ENCODE measurements at regions not wholly inside any gene's neighbourhood (a gene's known extent, or its start where the extent isn't known, plus 50 kb on each side); places are given as distances from the start of the nearest gene placed in this dataset.

GRCh38 chr12:58576916-58577315 lies 343.4 kb downstream of the LRIG3 start:
- DNase-seq (ENCODE audit: low read depth in 3 of 3): no peak

- no peak for DNase-seq (ENCODE audit: low read depth in 3 of 3)
These were observed 340.2 kb downstream of the LRIG3 start for GRCh38 chr12:58580095-58580494.

DNA sequence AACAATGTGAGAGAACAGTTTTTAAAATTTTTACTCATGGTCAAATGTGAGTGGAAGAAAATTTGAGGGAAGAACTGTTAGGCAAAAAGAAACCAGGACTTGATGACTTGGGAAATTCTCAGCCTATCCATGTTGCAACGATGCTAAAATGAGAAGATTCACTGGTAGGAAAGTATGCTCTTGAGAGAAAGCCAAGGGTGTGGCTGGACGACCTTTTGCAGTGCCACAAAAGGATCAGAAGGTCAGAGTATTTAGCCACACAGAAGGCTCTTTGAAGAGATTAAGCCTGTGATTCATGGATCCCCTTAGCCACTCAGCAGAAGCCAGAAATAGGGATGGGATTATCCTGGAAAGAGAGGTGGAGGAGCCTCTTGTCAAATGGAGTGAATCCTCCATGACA lies 336.8 kb downstream of the LRIG3 start:
- no peak for DNase-seq (ENCODE audit: low read depth in 3 of 3)

DNA sequence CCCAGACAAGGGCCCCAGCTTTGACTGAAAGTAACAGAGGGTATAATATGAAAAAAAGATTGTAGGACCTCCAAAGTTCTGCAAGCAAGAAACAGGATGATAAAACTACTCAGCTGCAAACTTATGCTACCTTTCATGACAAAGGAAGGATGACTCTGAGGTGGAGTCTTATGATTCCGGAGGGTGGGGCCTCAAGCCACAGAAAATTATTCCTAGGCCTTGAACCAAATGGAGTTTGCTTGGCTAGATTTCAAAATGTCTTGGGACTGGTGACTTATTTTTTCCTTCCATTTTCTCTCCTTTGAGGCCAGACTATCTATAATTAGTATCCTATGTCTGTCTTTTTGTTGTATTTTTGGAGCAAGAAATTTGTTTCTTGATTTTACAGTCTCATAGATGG lies 336.4 kb downstream of the LRIG3 start:
- DNase-seq (ENCODE audit: low read depth in 3 of 3): no peak

- DNase-seq (ENCODE audit: low read depth in 3 of 3): no peak
These were observed 335.4 kb downstream of the LRIG3 start for GRCh38 chr12:58584880-58585279.

- no peak for DNase-seq (ENCODE audit: low read depth in 3 of 3)
These were observed 333.5 kb downstream of the LRIG3 start for GRCh38 chr12:58586762-58587161.

DNA sequence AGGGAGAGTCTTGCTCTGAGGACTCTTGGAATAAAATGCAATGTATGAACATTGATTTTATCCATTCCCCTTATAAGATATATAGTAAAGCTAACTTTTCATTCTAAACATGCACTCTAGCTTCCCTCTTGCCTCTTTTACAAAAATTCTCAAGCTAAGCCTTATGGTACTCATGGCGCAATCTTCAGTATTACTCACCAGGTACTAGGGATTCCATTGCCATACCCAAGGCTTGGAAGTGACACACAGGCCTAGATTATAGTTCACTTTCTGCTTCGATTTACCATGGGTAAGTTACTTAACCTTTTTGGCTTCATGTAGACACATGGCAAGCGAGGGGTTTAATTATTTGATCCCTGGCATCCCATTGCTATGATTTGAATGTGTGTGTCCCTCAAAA lies 331.5 kb downstream of the LRIG3 start:
- no peak for DNase-seq (ENCODE audit: low read depth in 3 of 3)

GRCh38 chr12:58592475-58593207 lies 327.7 kb downstream of the LRIG3 start:
- no peak for DNase-seq (ENCODE audit: low read depth in 3 of 3)

GRCh38 chr12:58593557-58594304 lies 326.6 kb downstream of the LRIG3 start:
- DNase-seq (ENCODE audit: low read depth in 3 of 3): no peak

DNA sequence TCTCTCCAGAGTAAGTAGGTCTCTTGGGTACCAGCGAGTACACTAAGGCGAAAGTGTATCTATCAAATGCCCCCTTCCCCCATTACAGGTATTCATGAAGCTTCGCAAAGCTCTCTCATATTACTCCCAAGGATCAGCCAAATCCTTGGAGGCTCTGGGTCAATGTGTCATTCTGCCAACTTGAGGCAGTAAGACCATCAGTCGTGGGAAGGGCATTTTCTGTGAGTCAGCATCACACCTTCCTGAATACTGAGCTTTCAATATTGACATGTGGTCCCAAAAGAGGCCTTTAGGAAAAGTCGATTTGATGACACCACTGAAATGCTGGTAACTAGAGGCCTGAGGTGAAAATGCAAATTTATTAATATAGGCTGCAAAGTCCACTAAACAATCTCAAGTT lies 323.9 kb downstream of the LRIG3 start:
- no peak for DNase-seq (ENCODE audit: low read depth in 3 of 3)

DNA sequence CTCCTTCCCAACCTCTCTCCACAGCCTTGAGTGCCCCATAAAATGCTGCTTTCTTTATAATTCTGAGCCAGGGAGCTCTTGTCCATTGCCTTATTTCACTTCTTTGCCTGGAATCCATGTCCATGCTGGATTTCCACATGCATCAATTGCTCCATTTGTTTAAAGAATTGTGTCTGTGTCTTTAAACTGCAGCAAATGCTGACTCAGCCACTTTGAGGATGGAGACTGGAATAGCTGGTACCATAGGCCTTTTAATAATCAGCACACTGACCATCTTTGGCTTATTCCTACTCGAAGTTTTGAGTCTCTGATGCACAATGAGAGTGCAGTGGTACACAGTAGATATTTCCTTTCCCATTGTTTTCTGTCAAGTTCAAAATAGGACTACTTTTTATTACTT lies 318.8 kb downstream of the LRIG3 start:
- no peak for DNase-seq (ENCODE audit: low read depth in 3 of 3)

DNA sequence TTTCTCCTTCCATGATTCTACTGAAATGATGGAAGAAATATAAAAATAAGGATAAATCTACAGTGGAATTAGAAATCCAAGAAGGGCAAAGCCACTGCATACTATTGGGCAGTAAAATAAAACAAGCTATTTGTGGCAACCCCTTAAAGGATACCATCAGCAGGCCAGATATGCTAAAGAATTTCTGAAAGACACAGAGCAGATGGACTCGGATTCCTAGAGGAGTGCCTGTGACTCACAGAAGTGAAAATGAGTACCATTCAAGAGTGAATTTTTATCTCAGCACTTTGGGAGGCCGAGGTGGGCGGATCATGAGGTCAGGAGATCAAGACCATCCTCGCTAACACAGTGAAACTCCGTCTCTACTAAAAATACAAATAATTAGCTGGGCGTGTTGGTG lies 318.1 kb downstream of the LRIG3 start:
- DNase-seq (ENCODE audit: low read depth in 3 of 3): no peak

DNA sequence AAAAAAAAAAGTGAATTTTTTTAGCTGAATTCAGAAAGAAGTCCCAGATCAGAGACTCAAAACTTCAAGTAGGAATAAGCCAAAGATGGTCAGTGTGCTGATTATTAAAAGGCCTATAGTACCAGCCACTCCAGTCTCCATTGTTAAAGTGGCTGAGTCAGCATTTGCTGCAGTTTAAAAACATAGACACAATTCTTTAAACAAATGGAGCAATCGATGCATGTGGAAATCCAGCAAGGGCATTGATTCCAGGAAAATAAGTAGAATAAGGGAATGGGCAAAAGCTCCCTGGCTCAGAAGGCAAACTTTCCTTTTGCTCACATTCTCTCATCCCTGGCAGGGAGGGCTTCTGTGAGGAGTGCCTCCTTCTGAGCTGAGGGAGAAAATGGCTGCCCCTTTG lies 317.6 kb downstream of the LRIG3 start:
- DNase-seq (ENCODE audit: low read depth in 3 of 3): no peak

DNA sequence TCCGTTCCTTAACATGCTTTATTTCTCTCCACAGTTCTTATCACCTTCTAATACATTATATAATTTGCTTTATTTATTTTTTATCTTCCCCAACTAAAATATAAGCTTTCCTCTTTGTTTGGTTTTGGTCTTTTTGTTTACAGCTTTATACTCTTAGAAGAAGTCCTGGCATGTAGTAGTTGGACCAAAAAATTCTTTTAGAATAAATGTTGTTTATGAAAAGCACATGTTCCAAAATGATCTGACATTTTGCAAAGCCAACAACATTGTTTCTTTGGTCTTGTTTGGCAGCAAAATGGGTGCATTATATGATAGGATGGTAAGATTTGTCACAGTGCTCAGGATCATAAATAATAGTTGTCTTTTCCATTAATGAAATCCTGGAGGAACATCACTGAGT lies 312.5 kb downstream of the LRIG3 start:
- no peak for DNase-seq (ENCODE audit: low read depth in 3 of 3)

DNA sequence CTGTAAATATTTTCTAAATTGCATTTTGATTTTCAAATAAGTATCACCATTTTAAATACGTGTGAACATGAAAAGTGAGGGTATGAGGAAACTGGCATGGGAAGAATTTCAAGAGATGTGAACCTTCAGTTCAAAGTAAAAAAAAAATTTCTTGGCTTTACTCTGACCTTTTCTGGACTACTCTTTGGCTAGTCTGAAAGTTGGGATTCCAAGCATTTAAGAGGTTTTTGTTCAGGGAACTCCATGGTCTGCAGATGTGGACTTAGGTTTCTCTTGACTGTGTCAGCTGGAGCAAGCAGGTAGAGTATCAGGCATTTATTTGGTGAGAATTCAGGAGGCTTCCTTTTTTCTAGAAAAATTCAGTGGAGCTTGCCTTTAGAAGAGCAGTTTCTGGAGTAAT lies 311.6 kb downstream of the LRIG3 start:
- DNase-seq (ENCODE audit: low read depth in 3 of 3): no peak

DNA sequence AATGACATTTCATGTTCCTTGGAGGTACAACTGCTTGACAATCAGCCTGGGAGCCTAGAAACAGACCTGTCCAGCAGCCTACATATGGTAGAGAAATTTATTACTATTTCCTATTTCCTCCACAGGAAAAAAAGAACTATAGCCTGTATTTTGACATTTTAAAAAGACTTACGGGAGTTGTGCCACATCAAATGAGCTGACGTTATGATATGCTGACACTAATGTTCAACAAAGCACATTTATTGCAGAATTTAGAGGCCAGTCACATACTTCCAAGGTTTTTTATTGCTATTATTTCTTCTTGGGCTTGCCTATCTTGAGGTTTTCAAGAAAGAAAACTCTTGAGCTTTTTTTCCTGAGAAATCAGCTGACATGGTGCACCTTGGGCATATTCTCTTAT lies 305.3 kb downstream of the LRIG3 start:
- DNase-seq (ENCODE audit: low read depth in 3 of 3): no peak

GRCh38 chr12:58615576-58615975 lies 304.7 kb downstream of the LRIG3 start:
- no peak for DNase-seq (ENCODE audit: low read depth in 3 of 3)

DNA sequence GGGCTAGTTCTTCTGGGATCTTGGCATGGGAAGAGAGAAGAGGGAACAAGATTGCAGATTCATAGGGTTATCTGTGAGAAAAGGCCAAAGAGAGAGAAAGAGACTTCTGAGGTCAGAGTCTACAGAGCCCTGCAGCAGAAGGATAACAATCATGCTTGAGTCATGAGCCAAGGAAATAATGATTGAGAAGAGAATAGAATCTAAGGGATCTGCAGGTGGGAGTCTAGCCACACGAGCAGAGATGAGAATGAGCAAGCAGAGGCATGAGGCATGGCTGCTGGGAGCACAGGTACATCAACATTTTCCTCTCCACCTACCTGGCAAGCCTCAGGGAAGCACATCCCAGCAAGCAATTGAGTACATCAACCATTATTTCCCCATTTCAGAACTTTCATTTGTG lies 303.7 kb downstream of the LRIG3 start:
- DNase-seq (ENCODE audit: low read depth in 3 of 3): no peak

DNA sequence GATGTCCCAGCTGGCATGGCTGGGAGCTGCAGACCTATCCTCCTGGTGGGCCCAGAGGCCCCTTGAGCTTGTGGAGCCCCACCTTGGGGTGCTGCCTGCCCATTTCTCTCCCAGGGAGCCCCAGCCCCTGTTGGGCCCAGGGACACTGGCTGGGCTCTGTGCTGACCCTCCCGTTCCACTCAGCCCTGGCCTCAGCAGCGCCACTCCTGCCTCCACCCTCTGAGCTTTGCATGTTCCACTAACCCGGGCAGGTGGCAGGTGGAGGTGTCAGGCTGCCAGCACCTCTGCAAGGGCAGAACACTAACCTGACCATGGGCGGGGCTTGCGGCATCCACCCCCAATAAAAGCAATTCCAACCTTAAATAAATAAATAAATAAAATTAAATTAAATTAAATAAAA lies 299.2 kb downstream of the LRIG3 start:
- no peak for DNase-seq (ENCODE audit: low read depth in 3 of 3)

GRCh38 chr12:58629376-58629775 lies 290.9 kb downstream of the LRIG3 start:
- no peak for DNase-seq (ENCODE audit: low read depth in 3 of 3)

DNA sequence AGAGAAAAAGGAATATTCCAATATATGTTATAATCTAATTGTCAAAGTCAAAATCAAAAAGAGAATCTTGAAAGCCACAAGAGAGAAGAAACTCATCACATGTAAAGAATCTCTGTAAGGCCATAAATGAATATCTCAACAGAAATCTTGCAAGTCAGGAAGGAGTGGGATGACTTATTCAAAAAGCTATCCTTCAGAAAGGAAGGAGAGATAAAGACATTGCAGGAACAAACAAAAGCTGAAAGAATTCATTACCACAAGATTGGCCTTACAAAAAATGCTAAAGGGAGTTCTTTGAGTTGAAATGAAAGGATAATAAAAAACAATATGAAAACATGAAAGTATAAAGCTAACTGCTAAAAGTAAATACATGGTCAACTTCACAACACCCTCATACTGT lies 286.8 kb downstream of the LRIG3 start:
- no peak for DNase-seq (ENCODE audit: low read depth in 3 of 3)

- no peak for DNase-seq (ENCODE audit: low read depth in 3 of 3)
These were observed 280.9 kb downstream of the LRIG3 start for GRCh38 chr12:58639318-58639934.

DNA sequence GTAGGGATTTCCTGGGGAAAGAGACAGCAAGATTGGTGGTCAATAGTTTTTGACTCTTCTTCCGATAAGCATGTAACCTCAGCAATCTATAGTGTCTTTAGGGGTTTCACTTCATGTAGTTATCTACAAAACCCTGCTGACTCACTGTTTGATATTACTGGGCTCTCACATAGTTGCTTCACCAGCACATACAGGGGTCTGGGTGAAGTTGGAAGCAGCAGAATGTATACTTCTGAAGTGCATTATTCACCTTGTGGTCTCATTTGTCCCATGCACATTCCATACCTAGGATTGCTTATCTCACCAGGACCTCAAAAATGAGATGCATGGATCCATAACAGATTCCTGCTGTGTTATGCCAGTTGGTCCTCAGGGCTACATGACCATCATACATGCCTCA lies 280.0 kb downstream of the LRIG3 start:
- DNase-seq (ENCODE audit: low read depth in 3 of 3): no peak
